GM23338 (cell line): ENCODE measurements at regions not wholly inside any gene's neighbourhood (a gene's known extent, or its start where the extent isn't known, plus 50 kb on each side); places are given as distances from the start of the nearest gene placed in this dataset.

ENCODE experiments used
- CREB1 ChIP-seq: fragments of 250-450 bp; sonication (Bioruptor Pico); IDR thresholded peaks from 2 replicates; pipeline ENCODE4 v1.5.0; 2020; ENCODE audit warnings: low read depth, mild to moderate bottlenecking, moderate library complexity
- CTCF ChIP-seq, 2 experiments: fragments of 200-600 bp in 1 of 2; sonication (generic) in 1 of 2; conservative IDR thresholded peaks; 2 replicates each; pipeline versions ENCODE4 v1.5.1 to v1.6.1; 2016 to 2017; ENCODE audit warnings: antibody characterized with exemption in 2 of 2, low read depth in 2 of 2, mild to moderate bottlenecking in 2 of 2, moderate library complexity in 1 of 2
- EZH2 ChIP-seq: fragments of 200-600 bp; sonication (generic); IDR thresholded peaks from one replicate; pipeline ENCODE4 v1.8.0; 2017; ENCODE audit warnings: antibody characterized with exemption, mild to moderate bottlenecking, low read depth; ENCODE audit not compliant: unreplicated experiment
- EZH2phosphoT487 ChIP-seq: fragments of 200-600 bp; sonication (generic); IDR thresholded peaks from one replicate; pipeline ENCODE4 v1.8.1; 2018; ENCODE audit warnings: antibody characterized with exemption; ENCODE audit not compliant: unreplicated experiment
- JUNB ChIP-seq: IDR thresholded peaks from one replicate; pipeline ENCODE4 v1.6.1; 2016; ENCODE audit warnings: antibody characterized with exemption; ENCODE audit not compliant: unreplicated experiment
- POLR2AphosphoS5 ChIP-seq: IDR thresholded peaks from 2 replicates; pipeline ENCODE4 v1.6.1; 2016; ENCODE audit warnings: antibody characterized with exemption, low read depth
- STAT1 ChIP-seq: IDR thresholded peaks from one replicate; pipeline ENCODE4 v1.6.1; 2016; ENCODE audit warnings: antibody characterized with exemption; ENCODE audit not compliant: unreplicated experiment
- ZNF114 ChIP-seq: fragments of 250-450 bp; sonication (Bioruptor Pico); IDR thresholded peaks from 2 replicates; pipeline ENCODE4 v1.5.0; 2020; ENCODE audit warnings: mild to moderate bottlenecking, moderate library complexity
- TF ChIP-seq, protein P1 (sequence below): IDR thresholded peaks from 2 replicates; pipeline ENCODE4 v1.6.1; 2016; ENCODE audit warnings: antibody characterized with exemption
- TF ChIP-seq, protein P2 (sequence below): IDR thresholded peaks from one replicate; pipeline ENCODE4 v1.6.1; 2018; ENCODE audit warnings: antibody characterized with exemption; ENCODE audit not compliant: unreplicated experiment

DNA sequence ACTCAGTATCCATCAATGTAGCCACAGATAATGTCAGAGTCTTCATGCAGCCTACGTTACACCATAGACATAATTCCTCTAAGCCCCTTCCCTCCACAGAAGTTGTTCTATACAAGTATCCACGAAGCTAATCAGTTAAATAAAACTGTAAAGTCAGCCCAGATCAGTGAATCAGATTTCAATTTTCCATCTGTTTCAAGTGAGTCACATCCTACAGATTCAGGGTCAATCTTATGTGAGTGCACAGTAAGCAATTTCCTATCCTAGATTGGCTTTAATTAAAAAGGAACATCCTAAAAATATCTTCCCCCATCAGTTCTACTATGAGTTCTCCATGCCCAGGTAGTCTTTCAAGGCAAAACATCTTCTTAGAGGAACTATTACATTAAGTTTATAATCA lies 402.5 kb downstream of the EFNA5 start:
- TF ChIP-seq POLR2AphosphoS5 = no peak
- no peak for TF ChIP-seq JUNB
- no peak for TF ChIP-seq EZH2
- no peak for TF ChIP-seq CTCF (conservative IDR thresholded peaks at IDR 0.05; ENCODE audit: low read depth in 2 of 2)
- TF ChIP-seq, protein P1, sequence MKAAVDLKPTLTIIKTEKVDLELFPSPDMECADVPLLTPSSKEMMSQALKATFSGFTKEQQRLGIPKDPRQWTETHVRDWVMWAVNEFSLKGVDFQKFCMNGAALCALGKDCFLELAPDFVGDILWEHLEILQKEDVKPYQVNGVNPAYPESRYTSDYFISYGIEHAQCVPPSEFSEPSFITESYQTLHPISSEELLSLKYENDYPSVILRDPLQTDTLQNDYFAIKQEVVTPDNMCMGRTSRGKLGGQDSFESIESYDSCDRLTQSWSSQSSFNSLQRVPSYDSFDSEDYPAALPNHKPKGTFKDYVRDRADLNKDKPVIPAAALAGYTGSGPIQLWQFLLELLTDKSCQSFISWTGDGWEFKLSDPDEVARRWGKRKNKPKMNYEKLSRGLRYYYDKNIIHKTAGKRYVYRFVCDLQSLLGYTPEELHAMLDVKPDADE = no peak
- TF ChIP-seq STAT1 = no peak
- TF ChIP-seq, protein P2, sequence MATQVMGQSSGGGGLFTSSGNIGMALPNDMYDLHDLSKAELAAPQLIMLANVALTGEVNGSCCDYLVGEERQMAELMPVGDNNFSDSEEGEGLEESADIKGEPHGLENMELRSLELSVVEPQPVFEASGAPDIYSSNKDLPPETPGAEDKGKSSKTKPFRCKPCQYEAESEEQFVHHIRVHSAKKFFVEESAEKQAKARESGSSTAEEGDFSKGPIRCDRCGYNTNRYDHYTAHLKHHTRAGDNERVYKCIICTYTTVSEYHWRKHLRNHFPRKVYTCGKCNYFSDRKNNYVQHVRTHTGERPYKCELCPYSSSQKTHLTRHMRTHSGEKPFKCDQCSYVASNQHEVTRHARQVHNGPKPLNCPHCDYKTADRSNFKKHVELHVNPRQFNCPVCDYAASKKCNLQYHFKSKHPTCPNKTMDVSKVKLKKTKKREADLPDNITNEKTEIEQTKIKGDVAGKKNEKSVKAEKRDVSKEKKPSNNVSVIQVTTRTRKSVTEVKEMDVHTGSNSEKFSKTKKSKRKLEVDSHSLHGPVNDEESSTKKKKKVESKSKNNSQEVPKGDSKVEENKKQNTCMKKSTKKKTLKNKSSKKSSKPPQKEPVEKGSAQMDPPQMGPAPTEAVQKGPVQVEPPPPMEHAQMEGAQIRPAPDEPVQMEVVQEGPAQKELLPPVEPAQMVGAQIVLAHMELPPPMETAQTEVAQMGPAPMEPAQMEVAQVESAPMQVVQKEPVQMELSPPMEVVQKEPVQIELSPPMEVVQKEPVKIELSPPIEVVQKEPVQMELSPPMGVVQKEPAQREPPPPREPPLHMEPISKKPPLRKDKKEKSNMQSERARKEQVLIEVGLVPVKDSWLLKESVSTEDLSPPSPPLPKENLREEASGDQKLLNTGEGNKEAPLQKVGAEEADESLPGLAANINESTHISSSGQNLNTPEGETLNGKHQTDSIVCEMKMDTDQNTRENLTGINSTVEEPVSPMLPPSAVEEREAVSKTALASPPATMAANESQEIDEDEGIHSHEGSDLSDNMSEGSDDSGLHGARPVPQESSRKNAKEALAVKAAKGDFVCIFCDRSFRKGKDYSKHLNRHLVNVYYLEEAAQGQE = no peak
- no peak for TF ChIP-seq EZH2phosphoT487
- no peak for TF ChIP-seq CREB1
- TF ChIP-seq ZNF114 (CRISPR knock-in tag) = no peak
